Muscle of leg (tissue), 3 donors: ENCODE measurements at regions not wholly inside any gene's neighbourhood (a gene's known extent, or its start where the extent isn't known, plus 50 kb on each side); places are given as distances from the start of the nearest gene placed in this dataset.
"Not testable (repeated sequence)": the region's sequence is repeated elsewhere in the genome, so short reads cannot be mapped to it uniquely, and the experiment has no call there.

Experiments used
- DNase-seq: peaks from one replicate; pipeline ENCODE4 v3.0.0; 2013
- H3K27ac ChIP-seq: one replicate; pipeline ENCODE4 v1.5.1; 2013; ENCODE audit warnings: mild to moderate bottlenecking, low read length, control low read depth
- H3K27me3 ChIP-seq: one replicate; pipeline ENCODE4 v1.6.1; 2013; ENCODE audit warnings: low read length; ENCODE audit not compliant: control insufficient read depth, insufficient read depth
- H3K36me3 ChIP-seq: one replicate; pipeline ENCODE4 v1.6.1; 2013; ENCODE audit warnings: low read length; ENCODE audit not compliant: control insufficient read depth, insufficient read depth
- H3K4me1 ChIP-seq: one replicate; pipeline ENCODE4 v1.6.1; 2013; ENCODE audit warnings: low read length; ENCODE audit not compliant: control insufficient read depth, insufficient read depth
- H3K4me3 ChIP-seq: one replicate; pipeline ENCODE4 v1.5.1; 2013; ENCODE audit warnings: low read length, control low read depth
- H3K9me3 ChIP-seq: replicated peaks from 2 replicates; pipeline ENCODE4 v1.6.1; 2013; ENCODE audit warnings: low read depth, low read length; ENCODE audit not compliant: control insufficient read depth
- WGBS: methylation state at CpG from one replicate; pipeline ENCODE4 v1.1.5; 2013; ENCODE audit warnings: missing lambda C conversion rate; ENCODE audit not compliant: insufficient coverage; 5-methylcytosine and 5-hydroxymethylcytosine counted together

DNA sequence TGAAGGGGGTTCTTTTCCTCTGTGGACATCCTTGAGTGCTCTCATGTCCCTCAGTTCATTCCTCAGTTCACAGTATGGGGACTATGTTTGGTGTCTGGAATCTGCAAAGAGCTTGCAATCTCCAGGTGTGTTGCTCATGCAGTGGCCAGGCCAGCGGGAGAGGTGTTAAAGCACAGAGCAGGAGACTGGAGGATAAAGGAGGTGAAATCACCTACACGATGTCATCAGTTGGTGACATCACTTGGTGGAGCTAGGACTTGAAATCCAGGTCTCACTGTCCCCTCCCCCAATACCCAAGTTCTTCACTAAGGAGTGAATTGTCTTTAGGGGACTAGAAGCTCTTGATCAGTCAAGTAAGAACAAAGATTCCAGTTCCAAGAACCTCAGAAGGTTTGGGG lies 197.3 kb upstream of the ZNF618 start:
- WGBS, result no CpG with 5 or more reads among the region's 2 CpGs
- H3K4me3 ChIP-seq, result no peak overlapping the region
- peaks cover 13% of the 10 kb centered on the region for H3K4me1 ChIP-seq
- no peak overlapping the region for H3K27ac ChIP-seq
- H3K36me3 ChIP-seq, result no peaks in the 10 kb centered on the region
- no peak for DNase-seq
- no peaks in the 10 kb centered on the region for H3K9me3 ChIP-seq
- H3K27me3 ChIP-seq, result peaks cover 5% of the 10 kb centered on the region

- H3K4me1 ChIP-seq, result peaks cover 2% of the 10 kb centered on the region
- WGBS, result 0% methylated on average over 2 of the region's 9 CpGs
- H3K27ac ChIP-seq, result no peak overlapping the region
- H3K4me3 ChIP-seq, result no peak overlapping the region
- no peaks in the 10 kb centered on the region for H3K36me3 ChIP-seq
- peak; percentile 86 for DNase-seq
- no peaks in the 10 kb centered on the region for H3K9me3 ChIP-seq
- H3K27me3 ChIP-seq, result peaks cover 16% of the 10 kb centered on the region
These were observed 193.8 kb upstream of the ZNF618 start for GRCh38 chr9:113682297-113682771.

GRCh38 chr9:113685636-113686035 lies 190.5 kb upstream of the ZNF618 start:
- H3K4me3 ChIP-seq, H3K9me3 ChIP-seq, H3K36me3 ChIP-seq, H3K27ac ChIP-seq, DNase-seq: not testable (repeated sequence)
- 80% methylated on average over 1 of the region's 6 CpGs for WGBS
- H3K4me1 ChIP-seq, result peaks cover 11% of the 10 kb centered on the region
- peaks cover 33% of the 10 kb centered on the region for H3K27me3 ChIP-seq

DNA sequence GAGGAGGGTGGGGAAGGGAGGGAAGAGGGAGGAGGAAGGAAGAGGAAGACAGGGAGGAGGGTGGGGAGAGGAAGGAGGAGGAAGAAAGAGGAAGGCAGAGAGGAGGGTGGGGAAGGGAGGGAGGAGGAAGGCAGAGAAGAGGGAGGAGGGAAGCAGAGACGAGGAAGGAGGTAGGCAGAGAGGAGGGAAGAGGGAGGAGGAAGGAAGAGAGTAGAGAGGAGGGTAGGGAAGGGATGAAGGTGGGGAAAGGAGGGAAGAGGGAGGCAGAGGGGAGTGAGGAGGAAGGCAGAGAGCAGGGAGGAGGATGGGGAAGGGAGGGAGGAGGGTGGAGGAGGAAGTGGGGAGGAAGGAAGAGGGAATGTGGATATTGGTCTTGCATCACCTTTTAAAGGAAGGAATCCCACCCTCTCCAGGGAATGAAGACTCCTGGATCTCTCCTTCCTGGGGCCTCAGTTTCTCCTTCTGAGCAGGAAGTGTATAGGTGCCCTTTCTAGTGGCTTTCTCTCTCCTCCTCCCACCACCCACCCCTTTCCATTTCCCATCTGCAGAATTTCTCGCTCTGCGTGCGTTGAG lies 188.9 kb upstream of the ZNF618 start:
- 24% methylated on average over 1 of the region's 4 CpGs for WGBS
- DNase-seq, result no peak
- no peaks in the 10 kb centered on the region for H3K36me3 ChIP-seq
- no peak overlapping the region for H3K4me3 ChIP-seq
- no peaks in the 10 kb centered on the region for H3K9me3 ChIP-seq
- no peak overlapping the region for H3K27ac ChIP-seq
- peaks cover 11% of the 10 kb centered on the region for H3K4me1 ChIP-seq
- H3K27me3 ChIP-seq, result peaks cover 33% of the 10 kb centered on the region

GRCh38 chr9:113687680-113688371 lies 188.3 kb upstream of the ZNF618 start:
- Histone ChIP-seq H3K4me1 (peaks cover 10% of the 10 kb centered on the region), H3K27me3 (peaks cover 33% of the 10 kb centered on the region), H3K9me3 (no peaks in the 10 kb centered on the region), H3K4me3 (peak overlapping the region; percentile 17), H3K36me3 (no peaks in the 10 kb centered on the region), H3K27ac (no peak overlapping the region)
- peak; percentile 75 for DNase-seq
- 3% methylated on average over 25 of the region's 40 CpGs for WGBS

DNA sequence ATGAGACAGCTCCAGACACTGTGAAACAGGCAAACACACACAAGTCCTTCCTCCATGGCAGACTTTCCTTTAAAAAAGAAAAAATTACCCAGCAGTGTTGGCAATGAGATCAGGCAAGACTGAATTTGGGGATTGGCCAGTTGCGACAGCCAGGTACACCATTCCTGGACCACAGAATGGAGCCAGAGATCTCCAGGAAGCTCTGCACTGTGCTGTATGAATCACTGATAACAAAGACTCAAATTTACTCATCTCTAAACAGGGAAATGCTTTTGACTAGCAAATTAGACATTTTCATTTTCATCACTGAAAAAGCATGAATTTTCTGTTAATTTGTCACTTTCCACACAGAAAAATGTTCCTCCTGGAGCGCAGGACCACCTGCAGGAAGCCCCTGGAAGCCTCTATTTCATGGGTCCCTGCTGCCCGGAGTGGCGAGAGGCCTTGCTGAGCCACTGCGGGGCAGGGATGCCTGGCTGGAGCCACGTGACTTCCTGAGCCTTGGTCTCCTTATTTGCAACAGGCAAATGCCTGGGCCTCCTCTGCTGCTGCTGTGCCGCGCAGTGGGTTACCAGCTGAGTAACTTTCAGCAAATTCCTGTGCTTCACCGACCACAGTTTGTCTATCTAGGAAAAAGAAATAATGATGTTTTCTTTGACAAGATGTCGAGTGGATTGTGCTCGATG lies 185.9 kb upstream of the ZNF618 start:
- Histone ChIP-seq H3K27ac (no peak overlapping the region), H3K36me3 (no peaks in the 10 kb centered on the region), H3K4me1 (peaks cover 10% of the 10 kb centered on the region), H3K27me3 (peaks cover 33% of the 10 kb centered on the region), H3K4me3 (no peak overlapping the region), H3K9me3 (peaks cover 3% of the 10 kb centered on the region)
- no peak for DNase-seq
- 60% methylated on average over 8 of the region's 11 CpGs for WGBS

GRCh38 chr9:113692256-113692655 lies 183.9 kb upstream of the ZNF618 start:
- no peaks in the 10 kb centered on the region for H3K36me3 ChIP-seq
- WGBS, result 62% methylated on average over 2 of the region's 2 CpGs

GRCh38 chr9:113694912-113695311 lies 181.2 kb upstream of the ZNF618 start:
- no peak for DNase-seq
- Histone ChIP-seq H3K9me3 (peaks cover 7% of the 10 kb centered on the region), H3K4me3 (no peak overlapping the region), H3K27me3 (no peaks in the 10 kb centered on the region), H3K4me1 (no peaks in the 10 kb centered on the region), H3K36me3 (no peaks in the 10 kb centered on the region), H3K27ac (no peak overlapping the region)
- WGBS, result 72% methylated on average over 4 of the region's 4 CpGs

More at GRCh38 chr9:113692256-113692655, 183.9 kb upstream of the ZNF618 start:
- peaks cover 20% of the 10 kb centered on the region for H3K27me3 ChIP-seq
- no peak overlapping the region for H3K27ac ChIP-seq
- peaks cover 10% of the 10 kb centered on the region for H3K4me1 ChIP-seq
- H3K9me3 ChIP-seq, result peaks cover 7% of the 10 kb centered on the region
- no peak for DNase-seq
- no peak overlapping the region for H3K4me3 ChIP-seq

- H3K27me3 ChIP-seq, result no peaks in the 10 kb centered on the region
- WGBS, result no CpG with 5 or more reads among the region's 2 CpGs
- no peak for DNase-seq
These were observed 180.7 kb upstream of the ZNF618 start for GRCh38 chr9:113695440-113695851.

DNA sequence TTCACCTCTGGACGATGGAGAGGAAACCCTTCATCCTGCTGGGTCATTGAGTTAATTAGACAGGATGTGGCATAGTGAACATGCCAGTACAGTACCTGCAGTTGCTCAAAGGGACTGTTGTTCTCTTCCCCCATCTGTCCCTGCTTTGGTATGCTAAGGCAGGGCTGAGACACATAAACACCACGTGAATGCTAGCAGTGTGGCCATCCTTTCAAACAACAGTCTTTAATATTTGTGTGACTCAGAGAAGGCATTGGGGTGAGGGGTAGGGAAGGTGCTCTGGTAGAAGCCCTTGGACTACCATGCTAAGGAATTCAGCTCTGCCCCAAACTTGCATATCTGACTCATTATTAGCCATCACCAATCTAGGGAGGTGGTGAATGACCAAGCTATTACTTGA lies 180.2 kb upstream of the ZNF618 start:
- Histone ChIP-seq H3K9me3 (peaks cover 7% of the 10 kb centered on the region), H3K27me3 (no peaks in the 10 kb centered on the region), H3K27ac (no peak overlapping the region), H3K4me1 (no peaks in the 10 kb centered on the region), H3K4me3 (no peak overlapping the region), H3K36me3 (no peaks in the 10 kb centered on the region)
- no CpG with 5 or more reads among the region's 2 CpGs for WGBS
- DNase-seq, result no peak

More at GRCh38 chr9:113695440-113695851, 180.7 kb upstream of the ZNF618 start:
- peaks cover 7% of the 10 kb centered on the region for H3K9me3 ChIP-seq
- no peaks in the 10 kb centered on the region for H3K36me3 ChIP-seq
- H3K27ac ChIP-seq, result no peak overlapping the region
- no peak overlapping the region for H3K4me3 ChIP-seq
- H3K4me1 ChIP-seq, result no peaks in the 10 kb centered on the region
